Activated effector memory CD4-positive, alpha-beta T cell treated with anti-CD3 and anti-CD28 coated beads, Interleukin-2, amount 50 U/mL, for 16 hours (primary cell): ENCODE measurements at regions not wholly inside any gene's neighbourhood (a gene's known extent, or its start where the extent isn't known, plus 50 kb on each side); places are given as distances from the start of the nearest gene placed in this dataset.
"Not testable (repeated sequence)": the region's sequence is repeated elsewhere in the genome, so short reads cannot be mapped to it uniquely, and the experiment has no call there.

ENCODE experiments used
- DNase-seq: peaks from one replicate; pipeline ENCODE4 v3.0.0-alpha.2; 2020

- DNase-seq, result no peak
Measured at GRCh38 chr9:95729046-95729445, 146.4 kb upstream of the ERCC6L2 start.

- no peak for DNase-seq
Measured at GRCh38 chr9:95727947-95728520, 147.5 kb upstream of the ERCC6L2 start.

GRCh38 chr9:95726756-95727155 lies 148.7 kb upstream of the ERCC6L2 start:
- no peak for DNase-seq

GRCh38 chr9:95725045-95725444 lies 150.4 kb upstream of the ERCC6L2 start:
- DNase-seq, result no peak

GRCh38 chr9:95724253-95724991 lies 151.1 kb upstream of the ERCC6L2 start:
- DNase-seq, result peak; percentile 79

- DNase-seq, result no peak
Measured at GRCh38 chr9:95722141-95722540, 153.3 kb upstream of the ERCC6L2 start.

GRCh38 chr9:95721061-95721531 lies 154.4 kb upstream of the ERCC6L2 start:
- no peak for DNase-seq

GRCh38 chr9:95720496-95720895 lies 155.0 kb upstream of the ERCC6L2 start:
- no peak for DNase-seq

- no peak for DNase-seq
Measured at GRCh38 chr9:95719354-95719753, 156.1 kb upstream of the ERCC6L2 start.

GRCh38 chr9:95718263-95718662 lies 157.2 kb upstream of the ERCC6L2 start:
- no peak for DNase-seq

- no peak for DNase-seq
Measured at GRCh38 chr9:95715868-95716435, 159.5 kb upstream of the ERCC6L2 start.

- DNase-seq, result no peak
Measured at GRCh38 chr9:95710446-95710845, 165.0 kb upstream of the ERCC6L2 start.

- DNase-seq, result no peak
Measured at GRCh38 chr9:95696701-95697100, 178.8 kb upstream of the ERCC6L2 start.

- DNase-seq, result no peak
Measured at GRCh38 chr9:95691435-95691834, 174.7 kb upstream of the PTCH1 start.

GRCh38 chr9:95689669-95690068 lies 172.9 kb upstream of the PTCH1 start:
- DNase-seq, result no peak

GRCh38 chr9:95684516-95684915 lies 167.7 kb upstream of the PTCH1 start:
- DNase-seq, result no peak

- DNase-seq, result not testable (repeated sequence)
Measured at GRCh38 chr9:95680306-95680705, 163.5 kb upstream of the PTCH1 start.

- DNase-seq, result no peak
Measured at GRCh38 chr9:95679874-95680273, 163.1 kb upstream of the PTCH1 start.

GRCh38 chr9:95678759-95679158 lies 162.0 kb upstream of the PTCH1 start:
- no peak for DNase-seq

GRCh38 chr9:95670122-95670521 lies 153.4 kb upstream of the PTCH1 start:
- no peak for DNase-seq

- no peak for DNase-seq
Measured at GRCh38 chr9:95669253-95669652, 152.5 kb upstream of the PTCH1 start.

GRCh38 chr9:95667789-95668188 lies 151.0 kb upstream of the PTCH1 start:
- DNase-seq, result no peak

- DNase-seq, result no peak
Measured at GRCh38 chr9:95666785-95667155, 150.0 kb upstream of the PTCH1 start.

- DNase-seq, result no peak
Measured at GRCh38 chr9:95666096-95666784, 149.5 kb upstream of the PTCH1 start.
